PC-9 (cell line): ENCODE measurements at regions not wholly inside any gene's neighbourhood (a gene's known extent, or its start where the extent isn't known, plus 50 kb on each side); places are given as distances from the start of the nearest gene placed in this dataset.
A peak's percentile ranks its signal among the peaks of the same experiment; 100 is the strongest.

Source experiments
- BruUV-seq: library from RNA; stranded (reverse); fragments of 400-500 nt; replicated peaks from 2 replicates; lab custom pipeline; 2021; lab: Mats Ljungman, UMichigan
- CTCF ChIA-PET: fragments of 300-600 bp; sonication (Branson Sonifier 250); formaldehyde crosslinking; loops from one replicate; lab custom pipeline; 2022; ENCODE audit warnings: antibody characterized with exemption; lab: Charles Lee
- POLR2A ChIA-PET: fragments of 300-600 bp; sonication (Branson Sonifier 250); formaldehyde crosslinking; loops from one replicate; lab custom pipeline; 2022; ENCODE audit warnings: antibody characterized with exemption; ENCODE audit not compliant: unreplicated experiment; lab: Charles Lee
- DNase-seq, 2 experiments: peaks; one replicate each; pipeline versions ENCODE4 v3.0.0 to v3.0.0-alpha.2; 2015 to 2022; ENCODE audit warnings: mixed read lengths in 1 of 2
- H2AFZ ChIP-seq: fragments of 200-600 bp; sonication (generic); 2 replicates; pipeline ENCODE4 v1.8.1; 2017; ENCODE audit warnings: antibody characterized with exemption
- H3F3A ChIP-seq: fragments of 200-600 bp; sonication (generic); 2 replicates; pipeline ENCODE4 v1.8.1; 2017; ENCODE audit warnings: antibody characterized with exemption, mild to moderate bottlenecking, low read depth; ENCODE audit not compliant: insufficient read depth
- H3K27ac ChIP-seq: fragments of 200-600 bp; sonication (generic); 2 replicates; pipeline ENCODE4 v1.6.1; 2016; ENCODE audit warnings: mixed run types
- H3K27me3 ChIP-seq: fragments of 200-600 bp; sonication (generic); 2 replicates; pipeline ENCODE4 v1.6.1; 2016; ENCODE audit warnings: low read depth, mixed run types; ENCODE audit not compliant: insufficient read depth
- H3K36me3 ChIP-seq: fragments of 200-600 bp; sonication (generic); 2 replicates; pipeline ENCODE4 v1.6.1; 2016; ENCODE audit warnings: low read depth, mixed run types
- H3K4me1 ChIP-seq: fragments of 200-600 bp; sonication (generic); replicated peaks from 2 replicates; pipeline ENCODE4 v1.6.1; 2016; ENCODE audit warnings: mixed run types; ENCODE audit not compliant: insufficient read depth
- H3K4me2 ChIP-seq: fragments of 200-600 bp; sonication (generic); 2 replicates; pipeline ENCODE4 v1.6.1; 2017; ENCODE audit warnings: mixed run types
- H3K4me3 ChIP-seq: fragments of 200-600 bp; sonication (generic); 2 replicates; pipeline ENCODE4 v1.6.1; 2016; ENCODE audit warnings: mixed run types
- H3K79me2 ChIP-seq: fragments of 200-600 bp; sonication (generic); 2 replicates; pipeline ENCODE4 v1.6.1; 2017; ENCODE audit warnings: low read depth, mixed run types
- H3K9me2 ChIP-seq: fragments of 200-600 bp; sonication (generic); 2 replicates; pipeline ENCODE4 v1.8.1; 2017; ENCODE audit warnings: mild to moderate bottlenecking; ENCODE audit not compliant: insufficient read depth
- H3K9me3 ChIP-seq: fragments of 200-600 bp; sonication (generic); 2 replicates; pipeline ENCODE4 v1.8.1; 2016; ENCODE audit warnings: low read depth; ENCODE audit not compliant: insufficient read depth
- H4K20me1 ChIP-seq: fragments of 200-600 bp; sonication (generic); 2 replicates; pipeline ENCODE4 v1.8.1; 2017; ENCODE audit not compliant: insufficient read depth
- EZH2 ChIP-seq: fragments of 200-600 bp; sonication (generic); IDR thresholded peaks from 2 replicates; pipeline ENCODE4 v1.8.0; 2017; ENCODE audit warnings: antibody characterized with exemption, low read depth
- intact Hi-C: fragments of 100-400 bp; cut with micrococcal nuclease; formaldehyde crosslinking; loops from one replicate; pipeline ENCODE4 v1.10.0; 2022; ENCODE audit not compliant: unreplicated experiment
- TF ChIP-seq, protein P1 (sequence below): fragments of 200-600 bp; sonication (generic); conservative IDR thresholded peaks from 2 replicates; pipeline ENCODE4 v1.6.1; 2017; ENCODE audit warnings: mixed run types, antibody characterized with exemption, mild to moderate bottlenecking, moderate library complexity

DNA sequence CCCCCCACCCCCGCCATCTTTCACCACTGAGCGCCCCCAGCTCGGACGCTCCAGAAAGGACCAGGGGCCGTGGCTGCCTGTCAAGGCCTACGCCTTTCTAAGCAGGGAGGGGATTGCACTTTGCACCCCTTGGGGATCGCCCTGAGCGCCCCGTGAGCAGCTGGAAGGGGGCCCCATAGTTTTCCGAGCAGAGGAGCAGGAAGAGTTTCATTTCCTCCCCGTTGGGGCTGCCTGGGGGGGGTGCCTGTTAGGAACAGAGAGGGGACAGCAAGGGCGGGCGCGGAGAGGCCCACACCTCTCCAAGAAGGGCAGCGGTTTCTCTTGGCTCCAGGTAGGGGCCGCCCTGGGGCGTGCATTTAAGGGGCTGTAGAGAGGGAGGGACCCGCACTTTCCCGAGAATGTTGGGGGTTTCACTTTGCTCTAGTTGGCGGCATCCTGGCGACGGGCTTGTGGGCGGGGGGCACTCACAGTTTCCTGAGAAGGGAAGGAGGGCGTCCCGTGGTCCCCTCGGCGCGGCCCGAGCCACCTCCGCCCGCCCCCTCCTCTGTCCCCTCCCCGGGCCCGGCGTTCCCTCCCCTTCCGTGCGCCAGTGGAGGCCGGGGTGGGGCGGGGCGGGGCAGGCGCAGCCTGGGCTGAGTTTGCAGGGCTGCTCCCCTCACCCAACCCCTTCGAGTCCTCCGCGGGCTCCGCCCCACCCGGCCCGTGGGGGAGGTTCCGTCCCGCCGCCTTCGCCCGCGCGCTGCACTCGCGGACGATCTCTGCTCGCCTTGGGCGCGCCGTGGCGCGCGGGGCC is 82.3 kb upstream of the CD99 start:
- Histone ChIP-seq H3K36me3 (no peaks in the 10 kb centered on the region), H3K4me2 (peak overlapping the region; percentile 96), H4K20me1 (no peaks in the 10 kb centered on the region), H3F3A (peaks cover 9% of the 10 kb centered on the region; the same call in 1 of the 2 replicates), H3K9me3 (no peaks in the 10 kb centered on the region), H3K79me2 (peaks cover 23% of the 10 kb centered on the region), H3K4me1 (peaks cover 11% of the 10 kb centered on the region), H3K27me3 (no peaks in the 10 kb centered on the region), H3K27ac (no peak overlapping the region), H3K9me2 (no peaks in the 10 kb centered on the region), H2AFZ (peak overlapping the region; percentile 89), H3K4me3 (peak overlapping the region; percentile 78)
- ChIA-PET POLR2A (no interaction called here), CTCF (no interaction called here)
- DNase-seq = peak; percentile 67 to 82
- BruUV-seq = TSS peak; percentile 68
- TF ChIP-seq, protein P1, sequence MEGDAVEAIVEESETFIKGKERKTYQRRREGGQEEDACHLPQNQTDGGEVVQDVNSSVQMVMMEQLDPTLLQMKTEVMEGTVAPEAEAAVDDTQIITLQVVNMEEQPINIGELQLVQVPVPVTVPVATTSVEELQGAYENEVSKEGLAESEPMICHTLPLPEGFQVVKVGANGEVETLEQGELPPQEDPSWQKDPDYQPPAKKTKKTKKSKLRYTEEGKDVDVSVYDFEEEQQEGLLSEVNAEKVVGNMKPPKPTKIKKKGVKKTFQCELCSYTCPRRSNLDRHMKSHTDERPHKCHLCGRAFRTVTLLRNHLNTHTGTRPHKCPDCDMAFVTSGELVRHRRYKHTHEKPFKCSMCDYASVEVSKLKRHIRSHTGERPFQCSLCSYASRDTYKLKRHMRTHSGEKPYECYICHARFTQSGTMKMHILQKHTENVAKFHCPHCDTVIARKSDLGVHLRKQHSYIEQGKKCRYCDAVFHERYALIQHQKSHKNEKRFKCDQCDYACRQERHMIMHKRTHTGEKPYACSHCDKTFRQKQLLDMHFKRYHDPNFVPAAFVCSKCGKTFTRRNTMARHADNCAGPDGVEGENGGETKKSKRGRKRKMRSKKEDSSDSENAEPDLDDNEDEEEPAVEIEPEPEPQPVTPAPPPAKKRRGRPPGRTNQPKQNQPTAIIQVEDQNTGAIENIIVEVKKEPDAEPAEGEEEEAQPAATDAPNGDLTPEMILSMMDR = no peak; the same call in 1 of the 2 replicates
- intact Hi-C loops = loop anchor here (10.0 kb wide), 1 partner anchor 1154 kb away; the partner anchor contains the start of gene ASMTL

DNA sequence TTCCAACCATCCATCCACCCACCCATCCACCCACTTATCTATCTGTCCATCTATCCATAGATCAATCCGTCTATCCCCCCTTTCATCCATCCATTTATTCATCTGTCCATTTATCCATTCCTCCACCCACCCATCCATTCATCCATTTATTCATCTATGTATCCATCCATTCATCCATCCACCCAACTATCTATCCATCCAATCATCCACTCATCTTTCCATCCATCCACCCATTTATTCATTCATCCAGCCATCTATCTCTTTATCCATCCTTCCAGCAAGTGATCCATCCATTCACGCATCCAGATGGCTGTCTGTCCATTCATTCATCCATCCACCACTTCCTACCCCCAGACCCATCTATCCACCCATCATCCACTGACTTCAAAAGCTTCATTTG is 84.0 kb upstream of the CD99 start:
- peaks cover 11% of the 10 kb centered on the region for H3K4me1 ChIP-seq
- CTCF ChIA-PET = no interaction called here

DNA sequence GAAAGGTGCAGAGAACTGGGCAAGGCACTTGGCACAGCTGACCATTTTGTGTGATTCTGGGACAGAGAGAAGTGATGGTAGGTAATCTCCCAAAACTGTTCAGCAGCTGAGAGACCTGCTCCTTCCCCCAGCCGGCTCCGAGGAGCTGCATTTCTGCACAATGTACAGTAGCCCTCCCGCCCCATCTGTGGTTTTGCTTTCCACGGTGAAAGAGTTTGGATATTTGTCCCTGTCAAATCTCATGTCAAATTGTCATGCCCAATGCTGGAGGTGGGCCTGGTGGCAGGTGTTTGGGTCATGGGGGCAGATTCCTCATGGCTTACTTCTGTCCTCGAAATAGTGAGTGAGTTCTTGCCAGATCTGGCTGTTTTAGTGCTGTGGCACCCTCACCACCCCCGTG is 90.5 kb upstream of the CD99 start:
- Histone ChIP-seq H3K9me3 (no peaks in the 10 kb centered on the region), H3K27me3 (no peaks in the 10 kb centered on the region), H3F3A (peaks cover 14% of the 10 kb centered on the region; the same call in 1 of the 2 replicates), H3K27ac (no peak overlapping the region), H3K4me3 (no peak overlapping the region), H3K9me2 (no peaks in the 10 kb centered on the region), H4K20me1 (no peaks in the 10 kb centered on the region), H2AFZ (no peak overlapping the region), H3K79me2 (no peaks in the 10 kb centered on the region), H3K36me3 (no peaks in the 10 kb centered on the region), H3K4me2 (no peak overlapping the region), H3K4me1 (peaks cover 14% of the 10 kb centered on the region)
- no TSS peak for BruUV-seq
- intact Hi-C loops = loop anchor here (10.0 kb wide), 1 partner anchor 1146 kb away; the partner anchor contains the start of gene ASMTL
- ChIA-PET CTCF (no interaction called here), POLR2A (no interaction called here)
- no peak for DNase-seq
- no peak for TF ChIP-seq EZH2
- TF ChIP-seq, protein P1 = no peak

More for the DNA sequence above, 84.0 kb upstream of the CD99 start:
- no peaks in the 10 kb centered on the region for H3K9me3 ChIP-seq
- no peak for TF ChIP-seq EZH2
- TF ChIP-seq, protein P1 = no peak
- H3K27ac ChIP-seq = no peak overlapping the region
- no peaks in the 10 kb centered on the region for H3K27me3 ChIP-seq
- H4K20me1 ChIP-seq = no peaks in the 10 kb centered on the region
- intact Hi-C loops = loop anchor here (10.0 kb wide), 1 partner anchor 1152 kb away; the partner anchor contains the start of gene ASMTL
- H3K36me3 ChIP-seq = no peaks in the 10 kb centered on the region
- no TSS peak for BruUV-seq
- peaks cover 9% of the 10 kb centered on the region; the same call in 1 of the 2 replicates for H3F3A ChIP-seq
- H3K79me2 ChIP-seq = peaks cover 23% of the 10 kb centered on the region
- H3K9me2 ChIP-seq = no peaks in the 10 kb centered on the region
- no peak overlapping the region for H3K4me2 ChIP-seq
- POLR2A ChIA-PET = no interaction called here
- no peak for DNase-seq
- no peak overlapping the region for H3K4me3 ChIP-seq
- H2AFZ ChIP-seq = no peak overlapping the region
